GM18909 (cell line): ENCODE measurements at regions not wholly inside any gene's neighbourhood (a gene's known extent, or its start where the extent isn't known, plus 50 kb on each side); places are given as distances from the start of the nearest gene placed in this dataset.

Experiments
- ATAC-seq: cut with Tn5 transposase; IDR thresholded peaks from one replicate; pipeline ENCODE4 v1.9.1; 2021; ENCODE audit warnings: mild to moderate bottlenecking; ENCODE audit not compliant: unreplicated experiment, poor library complexity

DNA sequence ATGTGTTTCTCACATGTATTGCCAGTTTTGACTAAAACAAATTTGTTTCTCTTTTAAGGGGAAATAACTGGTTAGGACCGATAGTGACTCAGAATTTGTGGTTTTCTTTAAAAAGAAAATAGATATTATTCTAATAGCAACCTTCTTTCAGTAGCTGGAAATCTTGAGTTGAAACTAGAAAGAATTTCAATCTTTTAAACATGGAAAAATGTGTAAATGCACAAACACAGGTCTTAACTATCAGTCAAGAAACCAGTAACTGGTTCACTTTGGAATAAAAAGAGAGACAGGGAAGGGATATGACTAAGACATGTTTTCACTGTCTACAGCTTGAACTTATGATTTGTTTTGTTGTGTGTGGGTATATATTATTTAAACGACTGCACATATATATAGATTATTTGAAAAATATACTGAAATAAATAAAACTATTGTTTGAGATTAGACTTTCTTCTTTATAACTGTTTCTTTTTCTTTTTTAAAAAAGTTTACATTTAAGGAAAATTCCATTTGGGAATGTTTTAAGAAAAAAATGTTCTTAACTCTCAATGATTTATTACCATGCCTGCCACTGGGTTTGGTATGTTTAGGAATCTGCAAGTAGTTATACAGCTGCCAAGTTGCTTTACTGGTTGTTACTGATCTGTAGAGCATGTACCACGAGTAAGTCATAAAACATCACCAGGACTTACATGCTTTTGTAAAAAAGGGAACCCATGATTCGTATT is 753.3 kb upstream of the MARCKS start:
- ATAC-seq = no peak

DNA sequence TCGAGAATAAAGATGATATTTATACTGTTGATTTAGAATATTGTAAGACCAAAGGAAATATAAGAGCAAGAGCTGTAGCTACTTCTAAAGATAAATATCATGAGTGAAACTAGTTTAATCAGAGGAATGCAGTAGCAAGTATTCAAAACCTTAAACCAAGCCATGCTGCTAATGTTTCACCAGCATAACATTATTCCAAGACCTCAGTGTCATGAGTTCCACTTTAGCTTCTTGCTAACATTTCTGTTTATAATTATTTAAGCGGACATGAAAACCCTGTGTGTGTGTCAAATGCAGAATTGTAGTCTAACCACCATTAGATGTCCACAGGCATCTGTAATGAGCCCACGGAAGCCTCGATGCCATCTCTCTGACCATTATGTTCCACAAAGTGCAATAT is 752.6 kb upstream of the MARCKS start:
- ATAC-seq = no peak

DNA sequence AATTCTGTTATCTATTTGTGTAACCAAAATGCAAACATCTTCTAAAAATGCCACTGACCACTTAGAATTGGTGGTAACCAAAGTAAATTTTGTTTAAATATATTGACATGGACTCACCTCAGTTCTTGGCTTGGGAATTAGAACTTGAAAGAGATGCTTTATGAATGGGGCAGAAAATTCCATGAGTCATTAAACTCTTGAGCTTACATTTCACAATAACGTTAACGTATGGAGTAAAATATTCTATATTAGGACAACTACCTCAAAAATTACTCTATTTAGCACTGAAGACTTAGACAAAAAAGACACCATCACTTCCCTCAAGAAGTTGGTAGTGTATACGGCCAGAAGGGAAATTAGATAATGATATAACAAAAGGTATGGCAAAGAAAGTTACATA is 752.2 kb upstream of the MARCKS start:
- ATAC-seq = no peak

DNA sequence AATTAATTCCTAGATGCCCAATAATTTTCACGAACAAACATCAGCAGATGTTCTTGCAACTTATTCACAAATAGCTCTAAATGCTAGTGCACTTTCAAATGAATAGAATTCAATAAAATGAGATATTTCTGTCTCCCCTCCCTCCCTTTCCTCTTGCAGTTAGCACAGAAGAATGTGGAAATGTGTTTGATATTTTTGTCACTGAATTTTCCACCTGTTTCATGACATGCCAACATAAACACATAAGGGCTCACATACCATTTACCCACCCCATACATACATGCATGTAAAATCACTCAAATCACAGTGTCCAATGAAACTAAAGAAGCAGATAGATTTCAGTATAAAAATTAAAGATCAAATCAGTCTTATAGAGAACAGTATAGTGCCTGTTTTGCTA is 746.9 kb upstream of the MARCKS start:
- no peak for ATAC-seq

DNA sequence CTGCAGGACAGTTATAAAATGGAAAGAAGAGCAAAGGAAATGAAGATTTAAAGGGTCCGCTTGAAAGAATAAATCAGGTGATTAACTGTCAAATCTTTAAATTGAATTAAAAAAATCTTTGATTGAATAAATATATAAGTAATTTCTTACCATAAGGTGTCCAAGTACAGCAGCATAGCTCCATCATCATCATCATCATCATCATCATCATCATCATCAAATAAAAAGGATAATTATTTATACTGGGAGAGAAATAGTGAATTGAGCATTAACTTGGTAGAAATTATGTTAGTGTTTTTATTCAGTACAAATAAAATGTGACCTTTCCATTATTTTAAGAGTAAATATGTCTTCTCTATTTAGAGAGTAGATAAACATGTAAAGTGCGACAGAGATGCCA is 745.6 kb upstream of the MARCKS start:
- ATAC-seq = no peak

DNA sequence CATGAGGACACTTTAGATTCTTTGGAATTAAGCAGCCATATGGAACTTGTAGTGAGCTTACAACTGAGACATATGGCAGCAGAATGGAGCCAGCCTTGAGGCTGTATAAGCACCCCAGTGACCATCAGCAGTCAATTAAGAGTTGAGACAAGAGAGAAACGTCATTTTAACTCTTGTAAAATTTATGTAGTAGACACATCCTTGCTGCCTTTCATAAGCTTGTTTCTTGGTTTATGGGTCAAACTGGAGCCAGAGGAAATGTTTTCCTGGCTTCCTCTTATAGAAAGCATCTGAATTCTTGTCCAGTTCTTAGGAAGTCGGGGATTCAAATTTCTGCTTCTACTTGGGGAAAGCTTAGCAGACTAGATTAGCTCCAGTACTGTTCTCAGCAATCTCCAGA is 745.1 kb upstream of the MARCKS start:
- ATAC-seq = no peak

DNA sequence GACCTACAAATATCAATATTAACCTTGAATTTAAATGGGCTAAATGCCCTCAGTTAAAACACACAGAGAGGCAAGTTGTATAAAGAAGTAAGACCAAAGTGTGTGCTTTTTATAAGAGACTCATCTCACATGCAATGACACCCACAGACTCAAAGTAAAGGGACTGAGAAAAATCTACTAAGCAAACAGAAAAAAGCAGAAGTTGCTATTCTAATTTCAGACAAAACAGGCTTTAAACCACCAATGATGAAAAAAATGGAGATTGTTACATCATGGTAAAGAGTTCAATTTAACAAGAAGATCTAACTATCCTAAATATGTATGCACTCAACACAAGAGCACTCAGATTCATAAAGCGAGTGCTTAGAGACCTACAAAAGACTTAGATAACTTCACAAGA is 741.9 kb upstream of the MARCKS start:
- ATAC-seq = no peak

DNA sequence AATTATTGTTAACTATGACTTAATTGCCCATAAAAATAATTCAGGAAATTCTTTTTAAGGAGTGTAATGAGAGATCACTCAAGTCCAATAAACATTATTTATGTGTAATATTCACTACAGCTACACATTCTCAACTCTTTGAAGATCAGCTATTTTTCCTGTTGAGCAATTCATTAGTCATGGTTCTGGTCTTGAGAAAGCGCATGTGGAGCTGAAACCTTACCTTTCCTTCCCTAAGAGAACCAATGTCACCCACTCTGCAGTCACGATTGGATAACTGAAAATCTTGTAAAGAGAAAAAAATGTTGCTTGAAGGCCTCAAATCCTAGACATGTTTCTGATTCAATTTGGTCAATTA is 736.9 kb upstream of the MARCKS start:
- no peak for ATAC-seq

DNA sequence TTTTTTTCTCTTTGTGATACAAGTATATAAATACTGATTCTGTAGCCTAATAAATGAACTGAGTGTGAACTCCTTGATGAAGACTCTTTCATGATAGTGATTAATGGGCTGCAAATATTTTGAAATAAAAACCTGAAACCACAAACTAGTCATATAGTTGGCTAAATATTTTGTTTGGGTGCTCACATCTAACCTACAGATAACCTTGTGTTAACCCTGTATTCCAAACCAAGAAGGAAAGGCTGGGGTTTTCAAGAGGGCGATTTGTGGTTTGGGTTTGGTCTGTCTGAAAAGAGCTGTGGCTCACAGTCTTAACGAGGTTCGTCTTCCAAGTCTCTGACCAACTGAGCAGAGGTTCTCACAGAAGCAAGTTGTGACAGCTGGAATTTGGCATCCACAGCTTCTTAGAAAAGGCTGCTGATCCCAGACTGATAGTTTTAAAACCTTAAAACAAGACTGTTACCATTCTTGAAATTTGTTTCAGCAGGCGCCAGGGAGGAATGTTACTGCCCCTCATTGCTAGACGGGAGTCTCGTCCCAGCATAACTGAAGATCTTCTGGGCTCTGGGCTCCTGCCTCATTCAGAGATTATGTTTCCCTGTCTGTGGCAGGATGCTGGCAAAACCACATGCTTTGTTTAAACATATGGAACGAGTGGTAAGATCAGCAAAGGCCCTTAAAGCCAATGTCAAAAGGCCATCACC is 736.4 kb upstream of the MARCKS start:
- ATAC-seq = no peak

DNA sequence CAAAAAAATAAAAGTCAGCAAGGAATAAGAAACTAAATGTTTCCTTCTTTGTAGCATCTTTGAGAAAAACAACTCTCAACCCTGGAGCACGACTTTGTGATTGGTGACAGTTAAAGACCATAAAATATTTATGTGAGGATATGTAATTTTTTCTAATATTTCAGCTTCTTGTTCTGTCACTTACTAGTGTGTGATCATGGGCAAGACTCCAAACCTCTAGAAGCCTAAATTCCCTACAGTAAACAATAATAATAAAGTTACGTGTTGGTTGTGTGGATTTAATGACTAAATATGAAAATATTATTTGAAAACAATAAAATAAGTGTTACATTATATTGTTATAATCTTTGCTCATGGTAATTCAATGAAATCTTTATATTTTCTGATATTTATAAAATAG is 735.6 kb upstream of the MARCKS start:
- no peak for ATAC-seq

DNA sequence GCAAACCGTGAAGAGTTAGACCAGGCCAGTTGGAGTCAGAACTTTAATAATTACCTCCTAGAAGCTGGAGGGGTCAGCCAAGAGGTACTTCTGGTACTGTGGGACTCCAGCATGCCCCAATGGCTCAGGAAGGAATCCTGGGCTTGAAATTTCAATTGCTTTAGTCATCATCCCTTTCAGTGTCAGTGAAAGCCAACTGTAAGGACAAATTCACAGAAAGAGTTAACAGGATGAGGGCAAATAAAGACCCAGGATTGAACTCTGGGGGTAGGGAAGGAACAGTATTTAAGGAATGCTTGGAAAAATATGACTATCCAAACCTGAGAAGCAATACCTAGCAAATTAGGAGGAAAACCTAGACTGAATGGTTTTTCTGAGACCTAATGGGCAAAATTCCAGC is 735.1 kb upstream of the MARCKS start:
- ATAC-seq = no peak

DNA sequence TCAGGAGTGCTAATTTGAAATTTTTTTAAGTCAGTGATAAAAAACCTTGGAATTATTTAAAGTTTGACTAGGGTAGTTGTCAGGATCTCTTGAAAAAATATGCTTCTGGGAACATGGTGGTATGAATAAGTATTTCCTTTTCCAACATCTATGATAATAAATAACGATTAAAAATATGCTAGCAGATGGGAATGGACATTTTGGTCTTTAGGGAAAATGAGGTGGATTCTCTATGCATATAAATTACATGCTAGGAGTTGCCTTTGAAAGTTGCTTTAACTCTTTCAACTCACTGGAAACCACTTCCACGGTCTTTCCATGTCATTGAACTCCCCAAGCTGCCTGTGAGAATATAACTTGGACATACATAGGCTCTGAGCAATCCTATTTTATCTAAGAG is 731.5 kb upstream of the MARCKS start:
- ATAC-seq = no peak

DNA sequence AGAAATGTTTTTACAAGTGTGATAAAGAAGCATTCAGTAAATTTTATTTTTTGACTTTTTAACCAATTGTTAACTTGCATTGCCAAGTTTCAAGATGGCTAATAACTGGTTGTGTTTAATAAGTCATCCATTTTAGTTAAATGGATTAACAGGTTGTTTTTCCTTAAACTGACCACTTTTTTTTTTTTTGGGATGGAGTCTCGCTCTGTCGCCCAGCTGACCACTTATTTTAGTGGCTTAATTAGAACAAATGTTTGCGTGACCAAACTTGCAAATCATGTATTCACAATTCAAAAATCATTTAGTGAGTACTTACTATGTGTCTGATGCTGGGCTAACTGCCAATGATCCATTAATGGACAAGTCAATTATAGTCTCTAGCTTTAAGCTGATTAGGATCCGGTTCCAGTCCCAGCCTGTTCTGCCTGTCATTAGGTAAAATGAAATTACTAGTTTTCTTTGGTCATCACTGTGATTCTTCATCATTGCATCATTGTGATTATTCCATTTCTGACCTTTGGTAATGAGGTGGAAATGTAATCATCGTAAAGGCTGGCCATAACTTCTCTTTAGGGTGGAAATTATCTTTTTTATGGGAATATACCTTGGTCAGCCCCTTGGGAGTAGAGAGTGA is 729.2 kb upstream of the MARCKS start:
- ATAC-seq = no peak

DNA sequence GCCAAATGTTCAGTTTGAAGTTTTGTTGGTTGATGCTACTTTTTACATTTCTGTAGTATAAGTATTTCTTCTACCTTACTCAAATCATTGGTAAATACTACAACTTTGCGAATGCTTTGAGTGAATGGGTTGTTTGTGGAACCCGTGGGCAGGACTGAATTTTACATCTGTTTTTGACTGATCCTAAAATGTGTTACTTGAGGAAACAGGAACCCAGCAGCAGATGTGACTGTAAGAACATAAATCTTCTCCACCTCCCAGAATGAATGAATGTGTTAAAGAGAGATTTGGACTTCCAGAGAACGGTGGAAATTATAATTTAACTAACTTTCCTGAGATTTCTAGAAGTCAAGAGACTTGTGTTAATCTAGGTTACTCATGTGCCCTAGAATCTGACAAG is 728.5 kb upstream of the MARCKS start:
- ATAC-seq = no peak

DNA sequence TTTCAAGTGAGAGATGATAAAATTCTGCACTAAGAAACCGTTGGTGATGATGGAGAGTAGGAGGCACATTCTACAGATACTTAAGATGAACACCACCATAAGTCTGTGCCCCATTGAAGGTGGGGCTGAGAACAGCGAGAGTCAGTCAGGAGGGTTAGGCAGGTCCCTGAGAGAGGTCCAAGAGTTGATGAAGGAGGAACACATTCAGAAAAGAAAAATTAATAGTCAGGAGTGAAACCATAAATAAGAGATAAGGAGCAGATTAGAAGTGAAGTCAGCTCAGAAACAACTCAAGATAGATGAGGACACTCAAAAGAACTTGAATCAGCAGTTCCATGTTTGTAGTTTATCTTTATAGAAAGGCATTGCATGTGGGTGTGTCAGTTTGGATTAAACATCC is 727.2 kb upstream of the MARCKS start:
- no peak for ATAC-seq

DNA sequence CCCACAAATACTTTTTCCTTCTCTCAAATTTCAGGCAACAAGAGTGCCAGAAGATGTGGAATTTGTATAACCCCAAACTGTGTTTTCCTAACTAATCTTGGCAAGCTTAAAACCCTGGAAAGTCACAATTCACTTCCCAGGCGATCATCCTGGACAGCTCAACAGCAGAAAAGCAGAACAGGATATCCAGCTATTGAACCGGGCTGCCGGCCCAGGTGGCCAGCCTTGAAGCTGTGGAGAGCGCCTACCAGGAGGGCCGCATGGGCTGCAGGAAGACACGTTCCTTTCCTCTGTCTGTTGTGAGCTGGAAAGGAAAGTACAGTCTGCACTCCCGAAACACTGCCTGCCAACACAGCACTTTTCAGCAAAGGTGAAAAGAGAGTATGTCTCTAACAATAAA is 719.7 kb upstream of the MARCKS start:
- no peak for ATAC-seq

DNA sequence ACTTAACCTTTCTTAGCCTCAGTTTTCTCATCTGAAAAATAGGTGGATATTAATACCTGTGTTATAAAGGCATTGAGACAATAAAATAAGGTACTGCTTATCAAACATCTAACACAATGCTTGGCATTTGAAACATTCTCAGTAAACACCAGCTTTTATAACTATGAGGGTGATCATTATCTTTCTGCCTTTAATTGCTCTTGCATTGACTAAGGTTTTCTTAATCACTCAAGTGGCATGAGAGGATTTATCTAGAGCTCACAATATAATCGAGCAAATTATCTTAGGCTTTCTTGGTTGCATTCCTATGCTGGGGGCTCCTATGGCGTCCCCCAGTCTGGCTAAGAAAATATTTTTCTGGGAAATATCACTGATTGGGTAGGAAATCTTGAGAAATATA is 716.4 kb upstream of the MARCKS start:
- ATAC-seq = no peak

DNA sequence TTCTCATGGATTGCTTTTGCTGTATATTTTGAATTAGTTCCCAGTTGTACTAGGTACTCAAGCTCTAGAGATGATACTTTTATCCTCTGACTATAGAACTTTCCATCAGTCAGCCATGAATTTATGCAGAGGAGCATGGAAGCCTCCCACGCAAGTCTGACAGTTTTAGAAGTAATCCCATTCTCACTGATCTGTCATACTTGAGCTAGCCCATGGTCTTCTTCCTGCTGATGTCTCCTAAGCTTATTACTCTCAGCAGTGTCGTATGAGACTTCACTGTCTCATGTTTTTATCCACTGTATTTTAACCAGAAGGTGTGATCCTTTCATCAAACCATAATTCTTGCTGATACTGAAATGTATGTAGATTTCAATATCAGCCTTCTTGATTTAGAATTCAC is 715.2 kb upstream of the MARCKS start:
- ATAC-seq = no peak

DNA sequence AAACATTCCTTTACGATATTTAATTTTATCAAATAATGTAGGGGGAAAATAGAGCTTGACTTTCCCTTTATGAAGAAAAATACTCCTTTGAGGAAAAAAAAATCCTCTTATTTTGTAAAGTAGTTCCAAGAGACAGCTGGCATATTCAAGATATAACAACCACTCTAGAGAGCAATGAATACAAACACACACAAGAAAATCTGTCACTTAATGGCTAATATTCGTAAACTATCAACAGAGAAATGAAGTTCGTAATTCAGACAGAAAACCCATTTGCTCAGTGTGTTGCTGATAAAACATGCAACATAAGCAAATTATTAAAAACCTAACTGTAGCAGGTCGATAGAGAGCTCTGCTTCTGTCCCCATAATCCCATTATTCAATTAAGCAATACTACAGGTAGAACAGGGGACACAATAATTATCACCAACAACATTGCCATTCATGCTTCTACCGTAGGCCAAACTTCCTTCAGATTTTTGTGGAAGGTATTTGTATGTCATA is 714.4 kb upstream of the MARCKS start:
- ATAC-seq = no peak

DNA sequence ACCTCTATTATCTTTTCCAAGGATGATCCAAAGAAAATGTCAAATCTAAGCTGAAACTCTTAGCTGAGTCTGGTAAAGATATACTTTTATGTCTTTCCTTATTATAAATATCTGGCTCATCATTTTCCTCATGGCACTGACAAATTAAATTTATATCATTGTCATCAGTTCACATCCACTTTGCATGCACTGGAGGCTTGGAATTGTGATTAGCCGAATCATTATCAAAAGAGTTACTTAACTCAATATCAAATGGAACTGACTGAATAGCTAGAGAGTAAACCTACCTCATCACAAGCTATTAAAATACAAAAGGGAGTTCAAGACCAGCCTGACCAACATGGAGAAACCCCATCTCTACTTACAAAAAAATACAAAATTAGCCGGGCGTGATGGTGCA is 713.9 kb upstream of the MARCKS start:
- ATAC-seq = no peak

DNA sequence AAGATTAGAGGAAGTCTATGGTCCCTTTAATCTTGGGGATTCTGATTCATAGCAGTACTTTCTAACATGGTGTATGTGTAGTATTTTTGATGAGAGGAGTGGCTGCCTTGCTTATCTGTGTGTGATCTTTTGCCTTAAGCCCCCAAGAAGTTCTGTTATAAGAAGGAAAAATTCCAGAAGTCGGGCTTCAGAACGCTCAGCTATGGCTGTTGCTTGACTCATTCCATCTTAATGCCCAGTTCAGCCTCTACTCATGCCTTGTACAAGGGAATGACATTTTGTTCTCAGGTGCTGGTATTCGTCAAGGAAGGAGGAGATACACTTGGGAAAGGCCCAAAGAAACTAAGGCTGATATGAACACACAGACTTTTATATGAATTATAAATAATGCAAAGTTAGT is 713.0 kb upstream of the MARCKS start:
- ATAC-seq = no peak

DNA sequence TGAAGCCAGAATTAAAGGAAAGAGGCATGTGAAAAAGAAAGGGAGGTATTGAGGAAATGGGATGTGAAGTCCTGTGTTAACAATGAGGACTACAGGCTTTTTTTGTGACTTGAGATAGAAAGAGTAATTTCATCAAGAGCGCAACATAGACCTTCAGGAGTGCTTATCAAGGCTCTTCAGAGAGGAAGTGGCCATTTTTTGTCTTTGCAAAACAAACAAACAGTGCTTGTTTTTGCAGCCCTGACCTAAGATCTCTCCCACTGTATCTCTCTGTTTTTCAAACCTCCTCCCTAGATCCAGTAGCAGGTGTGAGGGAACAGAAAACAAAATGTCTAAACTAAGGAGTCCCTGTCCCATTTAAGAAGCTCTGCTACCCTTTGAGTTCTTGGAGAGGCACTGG is 710.3 kb upstream of the MARCKS start:
- ATAC-seq = no peak
